Endothelial cell (in vitro differentiated cells): ENCODE measurements at regions not wholly inside any gene's neighbourhood (a gene's known extent, or its start where the extent isn't known, plus 50 kb on each side); places are given as distances from the start of the nearest gene placed in this dataset.

Source experiments
- DNase-seq: peaks from one replicate; pipeline ENCODE4 v3.0.0; 2021; ENCODE audit warnings: low spot score
- H3K27ac Mint-ChIP-seq: one replicate; pipeline ENCODE4 v1.8.0; 2021; ENCODE audit warnings: mixed read lengths, inconsistent platforms; ENCODE audit not compliant: unreplicated experiment
- H3K27me3 Mint-ChIP-seq: one replicate; pipeline ENCODE4 v1.8.0; 2021; ENCODE audit warnings: mild to moderate bottlenecking, moderate library complexity, mixed read lengths, inconsistent platforms; ENCODE audit not compliant: unreplicated experiment
- H3K36me3 Mint-ChIP-seq: one replicate; pipeline ENCODE4 v1.8.0; 2021; ENCODE audit warnings: mild to moderate bottlenecking, low read depth, mixed read lengths, inconsistent platforms; ENCODE audit not compliant: unreplicated experiment
- H3K4me1 Mint-ChIP-seq: one replicate; pipeline ENCODE4 v1.8.0; 2021; ENCODE audit warnings: mild to moderate bottlenecking, mixed read lengths, inconsistent platforms; ENCODE audit not compliant: unreplicated experiment
- H3K4me3 Mint-ChIP-seq: one replicate; pipeline ENCODE4 v1.8.0; 2021; ENCODE audit warnings: mild to moderate bottlenecking, mixed read lengths, inconsistent platforms; ENCODE audit not compliant: unreplicated experiment
- H3K9me3 Mint-ChIP-seq: one replicate; pipeline ENCODE4 v1.8.0; 2021; ENCODE audit warnings: mixed read lengths, inconsistent platforms; ENCODE audit not compliant: unreplicated experiment
- CTCF ChIP-seq: fragments of 200-600 bp; sonication (generic); IDR thresholded peaks from one replicate; pipeline ENCODE4 v1.5.0; 2021; ENCODE audit warnings: antibody characterized with exemption; ENCODE audit not compliant: unreplicated experiment

DNA sequence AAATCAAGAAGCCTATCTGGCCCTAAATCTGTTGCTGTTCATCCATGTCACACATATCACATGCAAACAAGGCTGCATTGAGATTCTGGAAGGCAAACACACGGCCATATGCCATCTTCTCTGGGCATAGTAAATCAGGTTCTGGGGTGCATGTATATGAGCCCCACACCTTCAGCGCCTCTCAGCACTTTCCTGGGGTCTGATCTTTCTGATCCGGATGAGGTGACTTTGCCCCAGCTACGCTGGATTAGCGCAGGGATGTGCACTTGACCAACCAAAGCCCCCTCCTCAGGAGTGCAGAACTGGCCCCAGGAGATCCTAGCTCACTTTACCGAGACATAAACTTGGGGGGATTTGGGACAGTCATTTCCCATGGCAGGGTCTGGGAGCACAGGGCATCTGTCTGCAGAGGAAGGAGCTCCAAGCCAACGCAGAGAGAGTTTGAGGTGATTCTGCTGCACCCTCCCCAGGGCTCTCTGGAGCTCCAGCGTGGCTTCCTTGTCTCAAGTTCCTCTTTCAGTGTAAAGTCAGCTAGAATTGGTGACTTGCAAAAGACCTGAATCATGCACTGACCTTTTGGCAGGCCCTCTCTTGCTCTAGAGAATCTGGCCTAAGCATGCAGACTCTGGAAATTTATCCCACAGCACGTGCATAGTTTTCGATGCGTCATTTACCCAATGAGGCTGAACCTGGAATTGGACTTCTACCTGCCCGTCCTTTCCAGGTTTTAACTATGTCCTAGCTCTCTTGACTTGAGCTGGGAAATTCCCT lies 63.5 kb upstream of the KLF13 start:
- Mint-ChIP-seq H3K4me3 (no peak overlapping the region), H3K27ac (no peak overlapping the region), H3K27me3 (peaks cover 13% of the 10 kb centered on the region)

GRCh38 chr15:31263751-31264558 lies 62.7 kb upstream of the KLF13 start:
- Mint-ChIP-seq H3K4me1 (no peaks in the 10 kb centered on the region), H3K36me3 (peaks cover 3% of the 10 kb centered on the region), H3K9me3 (no peaks in the 10 kb centered on the region), H3K4me3 (no peak overlapping the region), H3K27me3 (peaks cover 13% of the 10 kb centered on the region), H3K27ac (no peak overlapping the region)
- no peak for TF ChIP-seq CTCF
- no peak for DNase-seq

More for the DNA sequence above, 63.5 kb upstream of the KLF13 start:
- no peaks in the 10 kb centered on the region for H3K4me1 Mint-ChIP-seq
- DNase-seq = no peak
- no peak for TF ChIP-seq CTCF
- no peaks in the 10 kb centered on the region for H3K9me3 Mint-ChIP-seq
- H3K36me3 Mint-ChIP-seq = peaks cover 3% of the 10 kb centered on the region

GRCh38 chr15:31264559-31265089 lies 62.0 kb upstream of the KLF13 start:
- TF ChIP-seq CTCF = no peak
- Mint-ChIP-seq H3K27ac (no peak overlapping the region), H3K9me3 (no peaks in the 10 kb centered on the region), H3K4me1 (no peaks in the 10 kb centered on the region), H3K4me3 (no peak overlapping the region), H3K36me3 (peaks cover 3% of the 10 kb centered on the region), H3K27me3 (peaks cover 16% of the 10 kb centered on the region)
- no peak for DNase-seq

DNA sequence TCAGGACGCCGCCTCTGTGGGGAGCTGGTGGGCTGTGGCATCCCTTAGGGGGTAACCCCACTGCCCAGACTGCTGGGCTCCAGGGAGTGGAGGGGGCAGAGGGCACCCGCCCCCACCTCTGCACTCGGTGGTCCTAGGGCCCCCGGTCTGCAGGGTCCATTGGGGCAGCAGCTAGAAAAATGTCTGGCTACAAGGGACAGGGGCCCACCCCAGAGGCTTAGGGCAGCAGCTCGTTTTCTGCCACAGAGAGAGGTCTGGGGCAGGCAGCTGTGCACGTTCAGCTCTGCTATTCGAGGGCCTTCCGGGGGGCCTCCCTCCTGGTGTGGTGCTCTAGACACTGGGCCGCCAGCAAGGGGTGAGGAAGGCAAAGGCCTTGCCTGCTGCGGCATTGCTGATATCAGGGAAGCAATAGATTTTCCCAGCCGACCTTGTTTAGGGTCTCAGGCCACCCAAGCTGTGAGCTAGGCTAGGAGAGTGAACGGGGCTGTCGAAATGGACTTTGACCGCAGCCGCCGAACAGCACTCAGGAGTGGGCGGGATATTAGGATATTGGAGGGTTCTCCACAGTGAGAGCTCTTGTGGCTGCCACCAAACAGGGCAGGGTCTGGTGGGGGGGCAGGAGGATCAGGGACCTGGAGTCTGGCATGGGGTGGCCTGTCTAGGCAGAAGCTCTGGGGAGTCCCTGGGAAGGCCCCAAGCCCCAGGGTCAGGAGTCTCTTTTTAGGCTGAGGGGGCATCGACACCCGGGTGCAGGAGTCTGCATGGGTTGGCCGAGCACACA lies 61.4 kb upstream of the KLF13 start:
- Mint-ChIP-seq H3K9me3 (no peaks in the 10 kb centered on the region), H3K27me3 (peaks cover 16% of the 10 kb centered on the region), H3K27ac (no peak overlapping the region), H3K4me3 (no peak overlapping the region), H3K36me3 (peaks cover 3% of the 10 kb centered on the region), H3K4me1 (no peaks in the 10 kb centered on the region)
- no peak for DNase-seq
- TF ChIP-seq CTCF = no peak
